Activated CD8-positive, alpha-beta T cell treated with anti-CD3 and anti-CD28 coated beads for 36 hours (primary cell): ENCODE measurements at regions not wholly inside any gene's neighbourhood (a gene's known extent, or its start where the extent isn't known, plus 50 kb on each side); places are given as distances from the start of the nearest gene placed in this dataset.

Experiments used
- ATAC-seq: fragments of 200-7000 bp; cut with Tn5 transposase; one replicate; pipeline ENCODE4 v1.10.0; 2021; ENCODE audit warnings: mild to moderate bottlenecking, moderate library complexity
- CTCF ChIA-PET: fragments of 350-600 bp; sonication (Branson Sonifier 250); formaldehyde crosslinking; loops from one replicate; lab custom pipeline; 2021; ENCODE audit warnings: antibody characterized with exemption; lab: Charles Lee
- POLR2A ChIA-PET: fragments of 350-600 bp; sonication (Branson Sonifier 250); formaldehyde crosslinking; loops from one replicate; lab custom pipeline; 2021; ENCODE audit warnings: antibody characterized with exemption; lab: Charles Lee
- DNase-seq: peaks from one replicate; pipeline ENCODE4 v3.0.0-alpha.2; 2020
- H3K27ac Mint-ChIP-seq: one replicate; pipeline ENCODE4 v1.8.0; 2021; ENCODE audit warnings: mild to moderate bottlenecking, mixed read lengths
- H3K27me3 Mint-ChIP-seq: one replicate; pipeline ENCODE4 v1.8.0; 2021; ENCODE audit warnings: mixed read lengths
- H3K36me3 Mint-ChIP-seq: one replicate; pipeline ENCODE4 v1.8.0; 2021; ENCODE audit warnings: low read depth, mixed read lengths
- H3K4me1 Mint-ChIP-seq: one replicate; pipeline ENCODE4 v1.8.0; 2021; ENCODE audit warnings: low read depth, mixed read lengths
- H3K4me3 Mint-ChIP-seq: one replicate; pipeline ENCODE4 v1.8.0; 2021; ENCODE audit warnings: mild to moderate bottlenecking, moderate library complexity, mixed read lengths
- H3K9me3 Mint-ChIP-seq: one replicate; pipeline ENCODE4 v1.8.0; 2021; ENCODE audit warnings: mixed read lengths
- CTCF ChIP-seq: fragments of 200-600 bp; IDR thresholded peaks from one replicate; pipeline ENCODE4 v1.8.0; 2022; ENCODE audit warnings: antibody characterized with exemption, mild to moderate bottlenecking
- intact Hi-C: fragments of 100-400 bp; cut with micrococcal nuclease; formaldehyde crosslinking; loops from one replicate; pipeline ENCODE4 v1.10.0; 2022

GRCh38 chr1:80462006-80462405 is 1338.7 kb upstream of the ADGRL2 start:
- CTCF ChIA-PET, result no interaction called here
- H3K9me3 Mint-ChIP-seq, result peaks cover 9% of the 10 kb centered on the region
- no peak overlapping the region for H3K27ac Mint-ChIP-seq
- intact Hi-C loops, result no loop called here
- no peaks in the 10 kb centered on the region for H3K36me3 Mint-ChIP-seq
- no peaks in the 10 kb centered on the region for H3K27me3 Mint-ChIP-seq
- TF ChIP-seq CTCF, result no peak
- ATAC-seq (no peak), DNase-seq (no peak)
- H3K4me3 Mint-ChIP-seq, result no peak overlapping the region
- no peaks in the 10 kb centered on the region for H3K4me1 Mint-ChIP-seq
- POLR2A ChIA-PET, result no interaction called here

- H3K27ac Mint-ChIP-seq, result no peak overlapping the region
- no peaks in the 10 kb centered on the region for H3K36me3 Mint-ChIP-seq
- no peak for TF ChIP-seq CTCF
- peaks cover 11% of the 10 kb centered on the region for H3K9me3 Mint-ChIP-seq
- no peaks in the 10 kb centered on the region for H3K27me3 Mint-ChIP-seq
- CTCF ChIA-PET, result no interaction called here
- POLR2A ChIA-PET, result no interaction called here
- H3K4me1 Mint-ChIP-seq, result no peaks in the 10 kb centered on the region
- DNase-seq (no peak), ATAC-seq (no peak)
- intact Hi-C loops, result no loop called here
- no peak overlapping the region for H3K4me3 Mint-ChIP-seq
Observed at GRCh38 chr1:80457409-80457808, 1343.3 kb upstream of the ADGRL2 start.

- H3K27me3 Mint-ChIP-seq, result no peaks in the 10 kb centered on the region
- ChIA-PET CTCF (no interaction called here), POLR2A (no interaction called here)
- intact Hi-C loops, result no loop called here
- no peak for TF ChIP-seq CTCF
- ATAC-seq (no peak), DNase-seq (no peak)
- H3K4me3 Mint-ChIP-seq, result no peak overlapping the region
- no peaks in the 10 kb centered on the region for H3K36me3 Mint-ChIP-seq
- no peak overlapping the region for H3K27ac Mint-ChIP-seq
- H3K4me1 Mint-ChIP-seq, result no peaks in the 10 kb centered on the region
- H3K9me3 Mint-ChIP-seq, result peaks cover 8% of the 10 kb centered on the region
Observed at GRCh38 chr1:80453775-80454174, 1347.0 kb upstream of the ADGRL2 start.

GRCh38 chr1:80450711-80451110 is 1350.0 kb upstream of the ADGRL2 start:
- POLR2A ChIA-PET, result no interaction called here
- intact Hi-C loops, result no loop called here

GRCh38 chr1:80448081-80448480 is 1352.7 kb upstream of the ADGRL2 start:
- H3K4me3 Mint-ChIP-seq, result no peak overlapping the region
- ATAC-seq (no peak), DNase-seq (no peak)
- no peak overlapping the region for H3K27ac Mint-ChIP-seq
- POLR2A ChIA-PET, result no interaction called here
- no peak for TF ChIP-seq CTCF
- no peaks in the 10 kb centered on the region for H3K27me3 Mint-ChIP-seq
- peaks cover 3% of the 10 kb centered on the region for H3K9me3 Mint-ChIP-seq
- H3K36me3 Mint-ChIP-seq, result no peaks in the 10 kb centered on the region
- no peaks in the 10 kb centered on the region for H3K4me1 Mint-ChIP-seq
- CTCF ChIA-PET, result no interaction called here
- intact Hi-C loops, result no loop called here

More at GRCh38 chr1:80450711-80451110, 1350.0 kb upstream of the ADGRL2 start:
- Mint-ChIP-seq H3K27me3 (no peaks in the 10 kb centered on the region), H3K4me3 (no peak overlapping the region), H3K36me3 (no peaks in the 10 kb centered on the region), H3K27ac (no peak overlapping the region), H3K9me3 (peaks cover 4% of the 10 kb centered on the region), H3K4me1 (no peaks in the 10 kb centered on the region)
- CTCF ChIA-PET, result no interaction called here
- ATAC-seq, result no peak
- TF ChIP-seq CTCF, result no peak
- DNase-seq, result no peak
